ENCODE measurements at regions not wholly inside any gene's neighbourhood (a gene's known extent, or its start where the extent isn't known, plus 50 kb on each side); places are given as distances from the start of the nearest gene placed in this dataset.

- Mint-ChIP-seq H3K36me3 (ENCODE audit: insufficient read depth) (no peaks in the 10 kb centered on the region), H3K9me3 (ENCODE audit: low read depth) (no peaks in the 10 kb centered on the region), H3K4me1 (ENCODE audit: low read depth) (peaks cover 2% of the 10 kb centered on the region), H3K27me3 (no peaks in the 10 kb centered on the region), H3K27ac (peak overlapping the region; percentile 2), H3K4me3 (ENCODE audit: low read depth) (no peak overlapping the region)
- TF ChIP-seq CTCF (IDR thresholded peaks at IDR 0.05; ENCODE audit: unreplicated experiment), result no peak
- no peak for DNase-seq (ENCODE audit: low spot score, unreplicated experiment)
Observed at GRCh38 chr4:144338834-144339233, 198.3 kb upstream of the GYPA start.

- no peak overlapping the region for H3K27ac Mint-ChIP-seq
- TF ChIP-seq CTCF (IDR thresholded peaks at IDR 0.05; ENCODE audit: unreplicated experiment), result no peak
- H3K9me3 Mint-ChIP-seq (ENCODE audit: low read depth), result no peaks in the 10 kb centered on the region
- no peak for DNase-seq (ENCODE audit: low spot score, unreplicated experiment)
- H3K4me3 Mint-ChIP-seq (ENCODE audit: low read depth), result no peak overlapping the region
- H3K36me3 Mint-ChIP-seq (ENCODE audit: insufficient read depth), result no peaks in the 10 kb centered on the region
- peaks cover 2% of the 10 kb centered on the region for H3K4me1 Mint-ChIP-seq (ENCODE audit: low read depth)
- H3K27me3 Mint-ChIP-seq, result no peaks in the 10 kb centered on the region
Observed at GRCh38 chr4:144340931-144341330, 200.4 kb upstream of the GYPA start.

- Mint-ChIP-seq H3K4me3 (ENCODE audit: low read depth) (no peak overlapping the region), H3K4me1 (ENCODE audit: low read depth) (peaks cover 2% of the 10 kb centered on the region), H3K36me3 (ENCODE audit: insufficient read depth) (no peaks in the 10 kb centered on the region), H3K27ac (no peak overlapping the region), H3K27me3 (no peaks in the 10 kb centered on the region), H3K9me3 (ENCODE audit: low read depth) (no peaks in the 10 kb centered on the region)
- TF ChIP-seq CTCF (IDR thresholded peaks at IDR 0.05; ENCODE audit: unreplicated experiment), result no peak
- DNase-seq (ENCODE audit: low spot score, unreplicated experiment), result no peak
Observed at GRCh38 chr4:144342949-144343760, 202.6 kb upstream of the GYPA start.

GRCh38 chr4:144347121-144347520, 206.6 kb upstream of the GYPA start:
- no peak for TF ChIP-seq CTCF (IDR thresholded peaks at IDR 0.05; ENCODE audit: unreplicated experiment)
- Mint-ChIP-seq H3K9me3 (ENCODE audit: low read depth) (no peaks in the 10 kb centered on the region), H3K4me3 (ENCODE audit: low read depth) (no peak overlapping the region), H3K36me3 (ENCODE audit: insufficient read depth) (no peaks in the 10 kb centered on the region), H3K27ac (no peak overlapping the region), H3K27me3 (no peaks in the 10 kb centered on the region), H3K4me1 (ENCODE audit: low read depth) (no peaks in the 10 kb centered on the region)
- no peak for DNase-seq (ENCODE audit: low spot score, unreplicated experiment)

- H3K4me3 Mint-ChIP-seq (ENCODE audit: low read depth), result no peak overlapping the region
- no peaks in the 10 kb centered on the region for H3K9me3 Mint-ChIP-seq (ENCODE audit: low read depth)
- H3K27me3 Mint-ChIP-seq, result peaks cover 7% of the 10 kb centered on the region
- TF ChIP-seq CTCF (IDR thresholded peaks at IDR 0.05; ENCODE audit: unreplicated experiment), result no peak
- DNase-seq (ENCODE audit: low spot score, unreplicated experiment), result no peak
- no peaks in the 10 kb centered on the region for H3K36me3 Mint-ChIP-seq (ENCODE audit: insufficient read depth)
- peaks cover 12% of the 10 kb centered on the region for H3K4me1 Mint-ChIP-seq (ENCODE audit: low read depth)
- no peak overlapping the region for H3K27ac Mint-ChIP-seq
Observed at GRCh38 chr4:144350706-144351105, 210.2 kb upstream of the GYPA start.

Data from progenitor cell of endocrine pancreas (in vitro differentiated cells).